GM18873 (cell line): ENCODE measurements at regions not wholly inside any gene's neighbourhood (a gene's known extent, or its start where the extent isn't known, plus 50 kb on each side); places are given as distances from the start of the nearest gene placed in this dataset.
"Not testable (repeated sequence)": the region's sequence is repeated elsewhere in the genome, so short reads cannot be mapped to it uniquely, and the experiment has no call there.

Experiments used
- ATAC-seq: cut with Tn5 transposase; IDR thresholded peaks from one replicate; pipeline ENCODE4 v1.9.1; 2021; ENCODE audit warnings: mild to moderate bottlenecking, moderate library complexity, moderate number of reproducible peaks; ENCODE audit not compliant: unreplicated experiment, low FRiP score

- ATAC-seq, result not testable (repeated sequence)
Measured at GRCh38 chr21:6126976-6127732, 4394.2 kb upstream of the TPTE start.

GRCh38 chr21:6130734-6131133 lies 4390.6 kb upstream of the TPTE start:
- not testable (repeated sequence) for ATAC-seq

GRCh38 chr21:6133373-6133772 lies 4388.0 kb upstream of the TPTE start:
- ATAC-seq, result not testable (repeated sequence)

GRCh38 chr21:6133852-6134630 lies 4387.3 kb upstream of the TPTE start:
- ATAC-seq, result not testable (repeated sequence)

GRCh38 chr21:6136732-6137131 lies 4384.7 kb upstream of the TPTE start:
- not testable (repeated sequence) for ATAC-seq

- peak; percentile 47 for ATAC-seq
Measured at GRCh38 chr21:6138244-6139136, 4382.9 kb upstream of the TPTE start.

- ATAC-seq, result not testable (repeated sequence)
Measured at GRCh38 chr21:6139331-6139730, 4382.1 kb upstream of the TPTE start.

- not testable (repeated sequence) for ATAC-seq
Measured at GRCh38 chr21:6139862-6140261, 4381.5 kb upstream of the TPTE start.

- ATAC-seq, result not testable (repeated sequence)
Measured at GRCh38 chr21:6140467-6141137, 4380.8 kb upstream of the TPTE start.

GRCh38 chr21:6141138-6141474 lies 4380.3 kb upstream of the TPTE start:
- ATAC-seq, result not testable (repeated sequence)

- ATAC-seq, result not testable (repeated sequence)
Measured at GRCh38 chr21:6153154-6153553, 4368.2 kb upstream of the TPTE start.

GRCh38 chr21:6154524-6155320 lies 4366.7 kb upstream of the TPTE start:
- ATAC-seq, result not testable (repeated sequence)

- not testable (repeated sequence) for ATAC-seq
Measured at GRCh38 chr21:6156712-6157389, 4364.5 kb upstream of the TPTE start.

GRCh38 chr21:6157515-6157914 lies 4363.9 kb upstream of the TPTE start:
- not testable (repeated sequence) for ATAC-seq

GRCh38 chr21:6158171-6158570 lies 4363.2 kb upstream of the TPTE start:
- not testable (repeated sequence) for ATAC-seq
